HG02870 (cell line): ENCODE measurements at regions not wholly inside any gene's neighbourhood (a gene's known extent, or its start where the extent isn't known, plus 50 kb on each side); places are given as distances from the start of the nearest gene placed in this dataset.
A peak's percentile ranks its signal among the peaks of the same experiment; 100 is the strongest.
"Not testable (repeated sequence)": the region's sequence is repeated elsewhere in the genome, so short reads cannot be mapped to it uniquely, and the experiment has no call there.

ENCODE experiments used
- ATAC-seq: cut with Tn5 transposase; IDR thresholded peaks from one replicate; pipeline ENCODE4 v1.9.1; 2021; ENCODE audit warnings: mild to moderate bottlenecking, moderate library complexity; ENCODE audit not compliant: unreplicated experiment

DNA sequence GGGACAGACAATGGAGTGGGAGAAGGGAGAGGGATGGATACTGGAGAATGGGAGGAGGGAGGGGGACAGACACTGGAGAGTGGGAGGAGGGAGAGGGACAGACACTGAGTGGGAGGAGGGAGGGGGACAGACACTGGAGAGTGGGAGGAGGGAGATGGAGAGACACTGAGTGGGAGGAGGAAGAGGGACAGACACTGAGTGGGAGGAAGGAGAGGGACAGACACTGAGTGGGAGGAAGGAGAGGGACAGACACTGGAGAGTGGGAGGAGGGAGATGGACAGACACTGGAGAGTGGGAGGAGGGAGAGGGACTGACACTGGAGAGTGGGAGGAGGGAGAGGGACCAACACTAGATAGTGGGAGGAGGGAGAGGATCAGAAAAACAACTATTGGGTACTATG, 426.7 kb upstream of the PMFBP1 start:
- ATAC-seq, result no peak

DNA sequence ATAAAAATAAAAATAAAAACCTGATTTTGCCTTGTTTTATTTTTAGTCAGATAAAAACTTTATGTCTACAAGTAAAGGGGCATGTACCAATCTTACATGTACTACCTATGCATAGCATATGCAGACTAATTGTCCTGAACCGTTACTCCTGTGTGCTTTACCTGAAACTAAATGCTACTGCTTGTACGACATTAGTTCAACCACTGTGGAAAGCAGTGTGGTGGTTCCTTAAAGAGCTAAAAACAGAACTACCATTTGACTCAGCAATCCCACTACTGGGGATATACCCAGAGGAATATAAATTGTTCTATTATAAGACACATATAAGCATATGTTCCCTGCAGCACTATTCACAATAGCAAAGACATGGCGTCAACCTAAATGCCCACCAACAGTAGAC, 426.0 kb upstream of the PMFBP1 start:
- ATAC-seq, result no peak

DNA sequence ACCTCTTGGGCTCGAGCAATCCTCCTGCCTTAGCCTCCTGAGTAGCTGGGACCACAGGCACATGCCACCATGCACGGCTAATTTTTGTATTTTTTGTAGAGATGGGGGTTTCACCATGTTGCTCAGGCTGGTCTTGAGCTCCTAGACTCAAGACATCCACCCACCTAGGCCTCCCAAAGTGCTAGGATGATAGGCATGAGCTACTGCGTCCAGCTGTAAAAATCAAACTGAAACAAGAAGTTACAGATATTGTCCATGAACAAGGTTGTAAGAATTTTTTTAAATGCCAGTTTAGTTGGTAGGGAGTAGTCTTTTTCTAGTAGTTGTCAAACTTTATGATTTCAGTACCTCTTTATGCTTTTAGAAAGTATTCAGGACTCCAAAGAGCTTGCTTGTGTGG, 424.4 kb upstream of the PMFBP1 start:
- ATAC-seq, result no peak

DNA sequence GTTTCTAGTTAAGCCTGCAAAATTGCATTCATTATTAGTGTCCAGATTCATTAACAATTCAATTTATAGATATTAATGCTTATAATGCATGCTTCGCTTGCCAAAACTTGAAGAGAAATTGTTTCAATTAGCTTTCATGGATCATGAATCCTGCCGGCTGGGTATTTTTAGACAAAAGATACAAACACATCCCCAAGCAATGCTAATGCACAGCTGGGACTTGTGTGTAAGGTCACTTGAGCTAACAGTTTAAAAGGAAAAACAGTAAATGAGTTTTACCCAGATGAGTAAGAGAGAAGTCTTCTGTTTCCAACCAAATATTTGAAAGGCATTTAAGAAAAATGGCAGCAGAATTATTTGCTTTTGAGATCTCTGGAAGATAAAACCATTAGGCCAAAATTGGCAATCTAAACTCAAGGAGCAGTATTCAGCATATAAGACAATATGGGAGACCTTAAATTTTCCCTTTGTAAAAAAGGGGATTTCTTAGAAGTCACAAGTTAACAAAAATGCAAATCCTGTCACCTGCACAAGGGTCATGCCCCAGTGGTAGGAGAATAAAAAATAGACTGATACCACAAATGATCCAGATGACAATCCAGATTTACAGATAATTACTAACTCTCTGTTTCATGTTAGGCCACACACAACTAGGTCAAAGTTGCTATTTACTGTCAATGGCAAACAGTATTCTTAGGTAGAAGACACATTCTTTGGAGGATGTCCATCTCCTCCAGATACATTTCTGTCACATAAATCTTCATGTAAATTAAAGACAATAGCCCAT, 418.4 kb upstream of the PMFBP1 start:
- ATAC-seq, result peak; percentile 89

DNA sequence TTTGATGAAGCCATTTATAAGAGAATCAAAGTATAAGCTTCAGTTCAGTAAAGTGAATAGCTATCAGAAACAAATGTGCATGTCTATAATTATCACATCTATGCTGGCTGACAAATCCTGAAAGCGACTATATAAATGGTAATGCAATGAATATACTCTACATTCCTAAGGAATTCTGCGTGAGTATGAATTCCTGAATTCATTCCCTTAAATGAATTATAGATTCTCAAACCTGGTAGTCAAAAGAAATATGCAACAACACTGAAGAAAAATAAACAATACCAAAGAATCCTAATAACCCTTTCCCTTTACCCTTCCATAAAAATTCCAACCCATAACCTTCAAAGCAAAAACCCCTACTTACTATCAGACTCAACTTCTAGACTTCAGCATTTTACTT, 416.6 kb upstream of the PMFBP1 start:
- ATAC-seq, result no peak

DNA sequence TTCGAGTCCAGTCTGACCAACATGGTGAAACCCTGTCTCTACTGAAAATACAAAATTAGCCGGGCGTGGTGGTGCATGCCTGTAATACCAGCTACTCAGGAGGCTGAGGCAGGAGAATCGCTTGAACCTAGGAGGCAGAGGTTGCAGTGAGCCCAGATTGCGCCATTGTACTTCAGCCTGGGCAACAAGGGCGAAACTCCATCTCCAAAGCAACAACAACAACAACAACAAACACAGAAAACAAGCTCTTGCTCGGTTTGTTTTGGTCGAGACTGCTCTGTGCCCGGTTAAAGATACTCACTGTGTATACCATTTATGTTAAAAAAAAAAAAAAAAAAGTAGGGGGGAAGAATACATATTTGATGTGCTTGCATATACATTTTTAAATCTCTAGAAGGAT, 406.1 kb upstream of the PMFBP1 start:
- ATAC-seq, result not testable (repeated sequence)

DNA sequence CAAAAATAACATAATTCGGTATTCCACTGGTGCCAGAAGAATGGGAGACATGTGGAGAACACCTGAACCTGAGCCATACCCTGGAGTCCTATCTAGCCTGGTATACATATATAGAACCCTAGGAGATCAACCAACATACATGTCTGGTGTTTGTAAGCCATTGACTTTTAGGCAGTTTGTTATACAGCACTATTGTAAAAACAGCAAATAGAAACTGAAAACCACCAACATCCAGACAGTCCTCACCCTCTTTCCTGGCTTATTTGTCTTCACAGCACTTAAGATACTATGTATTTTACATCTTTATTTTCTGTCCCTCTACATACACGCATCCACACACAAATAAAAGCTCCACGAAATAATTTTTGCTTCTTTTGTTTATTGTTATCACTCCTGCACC, 404.2 kb upstream of the PMFBP1 start:
- ATAC-seq, result no peak

DNA sequence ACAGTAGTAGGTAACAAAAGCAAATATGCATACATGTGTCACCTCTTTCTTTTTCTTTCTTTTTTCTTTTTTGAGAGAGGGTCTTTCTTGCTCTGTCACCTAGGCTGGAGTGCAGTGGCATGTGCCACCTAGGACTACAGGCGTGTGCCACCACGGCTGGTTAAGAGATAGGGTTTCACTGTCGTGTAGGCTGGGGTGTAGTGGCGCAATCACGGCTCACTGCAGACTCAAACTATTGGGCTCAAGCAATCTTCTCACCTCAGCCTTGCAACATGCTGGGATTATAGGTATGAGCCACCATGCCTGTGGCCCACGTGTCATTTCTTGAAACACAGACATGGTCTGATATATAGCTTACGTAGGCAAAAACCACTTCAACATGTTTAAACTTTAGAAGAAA, 397.7 kb upstream of the PMFBP1 start:
- no peak for ATAC-seq

DNA sequence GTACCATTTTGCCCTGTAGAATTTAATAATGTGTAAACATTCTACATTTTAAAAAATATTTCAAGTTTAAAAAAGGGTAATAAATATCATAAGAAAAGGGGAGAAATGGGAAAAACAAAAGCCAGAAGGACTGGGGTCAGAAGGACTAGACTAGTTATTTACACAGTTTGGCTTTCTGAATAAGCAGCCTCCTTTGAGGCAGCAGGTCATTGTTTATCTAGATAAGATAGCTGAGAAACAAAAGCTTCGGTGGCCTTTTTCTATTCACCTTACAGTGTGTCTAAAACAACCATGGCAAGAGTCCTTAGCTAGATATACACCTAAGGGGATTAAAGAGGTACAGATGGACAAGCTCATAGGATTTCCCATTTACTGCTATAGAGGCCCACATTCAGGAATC, 396.5 kb upstream of the PMFBP1 start:
- ATAC-seq, result no peak

DNA sequence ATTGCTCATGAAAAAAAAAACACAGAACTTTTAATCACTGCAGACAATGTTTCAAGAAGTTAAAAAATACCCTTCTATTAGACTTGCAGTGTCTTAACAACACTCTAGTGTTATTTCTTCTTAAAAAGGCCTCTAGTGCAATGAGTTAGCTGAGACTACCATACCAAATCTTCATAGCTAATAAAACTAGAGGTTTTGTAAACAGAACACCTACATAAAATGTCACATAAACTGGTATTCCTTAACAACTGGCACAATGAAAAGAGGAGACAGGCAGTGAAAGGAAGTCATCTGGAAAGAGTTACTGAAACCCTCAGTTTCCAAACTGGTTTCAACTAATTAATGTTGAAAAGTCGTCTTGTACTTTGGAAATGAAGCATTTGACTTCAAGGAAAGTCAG, 394.2 kb upstream of the PMFBP1 start:
- no peak for ATAC-seq

DNA sequence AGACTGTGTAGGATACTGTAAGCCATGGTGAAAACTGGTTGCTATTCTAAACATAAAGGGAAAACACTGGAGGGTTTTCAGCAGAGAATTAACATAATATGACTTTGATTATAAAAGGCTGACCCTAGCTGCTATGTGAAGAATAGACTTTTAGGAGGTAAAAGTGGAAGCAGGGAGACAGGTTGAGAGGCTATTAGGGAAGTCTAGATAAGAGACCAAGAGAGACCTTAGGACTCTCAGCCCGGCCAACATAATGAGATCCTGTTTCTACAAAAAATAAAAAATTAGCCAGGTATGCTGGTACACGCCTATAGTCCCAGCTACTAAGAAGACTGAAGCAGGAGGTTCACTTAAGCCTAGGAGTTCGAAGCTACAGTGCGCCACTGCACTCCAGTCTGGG, 393.2 kb upstream of the PMFBP1 start:
- no peak for ATAC-seq

DNA sequence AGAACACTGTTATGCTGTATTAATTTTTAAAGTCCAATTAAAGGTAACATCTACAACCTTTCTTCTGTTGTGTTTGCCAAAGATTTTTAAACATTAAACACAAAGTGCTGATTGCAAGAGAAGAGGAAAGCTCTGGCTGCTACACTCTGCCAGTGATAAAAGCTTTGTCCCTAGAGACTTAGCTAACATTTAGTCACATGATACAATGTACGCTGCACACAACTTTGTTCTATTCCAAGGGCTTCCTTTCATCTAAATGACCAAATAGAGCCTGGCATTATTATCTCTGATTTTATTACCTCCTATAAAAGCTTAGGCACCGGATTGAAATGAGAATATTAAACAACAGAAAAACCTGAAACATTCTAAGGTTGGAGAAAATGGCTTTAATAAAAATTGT, 388.7 kb upstream of the PMFBP1 start:
- no peak for ATAC-seq

DNA sequence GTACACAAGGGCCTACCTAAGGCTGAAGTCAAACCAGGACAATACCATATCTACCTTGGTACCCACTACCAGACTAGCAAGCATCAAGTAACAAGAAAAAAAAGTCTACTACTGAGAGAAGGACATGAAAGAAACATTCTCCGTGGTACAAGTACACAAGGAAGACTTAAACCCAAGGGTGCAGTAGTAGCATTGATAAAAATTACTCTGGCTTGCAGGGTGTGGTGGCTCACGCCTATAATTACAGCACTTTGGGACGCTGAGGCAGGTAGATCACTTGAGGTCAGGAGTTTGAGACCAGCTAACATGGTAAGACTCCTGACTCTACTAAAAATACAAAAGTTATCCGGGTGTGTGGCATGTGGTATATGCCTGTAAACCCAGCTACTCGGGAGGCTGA, 386.5 kb upstream of the PMFBP1 start:
- no peak for ATAC-seq

DNA sequence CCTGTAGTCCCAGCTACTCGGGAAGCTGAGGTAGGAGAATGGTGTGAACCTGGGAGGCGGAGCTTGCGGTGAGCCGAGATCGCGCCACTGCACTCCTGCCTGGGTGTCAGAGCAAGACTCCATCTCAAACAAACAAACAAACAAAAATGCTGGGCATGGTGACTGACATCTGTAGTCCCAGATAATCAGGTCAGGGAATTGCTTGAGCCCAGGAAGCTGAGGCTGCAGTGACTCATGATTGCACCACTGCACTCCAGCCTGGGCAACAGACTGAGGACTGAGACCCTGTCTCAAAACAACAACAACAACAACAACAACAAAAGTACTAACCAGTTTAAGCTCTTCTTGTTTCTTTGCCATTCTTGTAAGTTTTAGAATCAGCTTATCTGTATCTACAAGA, 383.0 kb upstream of the PMFBP1 start:
- ATAC-seq, result no peak

DNA sequence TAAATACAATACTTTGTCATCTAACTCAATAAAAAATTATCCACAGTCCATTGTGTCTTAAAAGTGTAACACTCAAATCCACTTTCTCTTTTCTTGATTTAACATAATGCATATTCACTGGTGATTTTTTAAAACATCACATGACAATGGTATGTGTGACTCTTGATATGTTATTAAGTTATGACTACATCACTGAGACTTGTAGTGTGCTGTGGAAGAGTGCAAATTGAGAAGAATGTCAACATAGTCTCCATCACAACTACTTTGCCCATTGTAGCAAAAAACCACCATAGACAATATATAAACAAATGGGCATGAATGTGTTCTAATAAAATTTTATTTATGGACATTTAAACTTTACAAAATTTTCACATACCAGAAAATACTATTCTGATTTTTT, 380.7 kb upstream of the PMFBP1 start:
- no peak for ATAC-seq

DNA sequence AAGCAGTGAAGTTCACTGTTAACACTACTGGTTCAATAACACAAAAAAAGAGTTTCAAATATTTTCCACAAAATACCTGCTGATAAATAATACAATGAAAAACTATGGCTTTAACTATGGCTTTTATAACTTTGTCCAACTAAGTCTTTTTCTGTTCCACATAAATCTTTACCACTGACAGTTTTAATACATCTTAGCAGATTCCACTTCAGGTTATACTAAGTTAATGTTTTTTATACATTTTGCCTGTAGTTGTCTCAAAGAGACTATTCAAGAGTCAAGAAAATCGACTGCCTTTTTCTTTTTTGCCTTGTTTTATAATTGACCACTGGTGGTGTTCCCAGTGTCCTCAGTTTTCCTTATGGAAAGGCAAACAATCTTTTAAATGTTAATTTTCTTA, 379.7 kb upstream of the PMFBP1 start:
- no peak for ATAC-seq

DNA sequence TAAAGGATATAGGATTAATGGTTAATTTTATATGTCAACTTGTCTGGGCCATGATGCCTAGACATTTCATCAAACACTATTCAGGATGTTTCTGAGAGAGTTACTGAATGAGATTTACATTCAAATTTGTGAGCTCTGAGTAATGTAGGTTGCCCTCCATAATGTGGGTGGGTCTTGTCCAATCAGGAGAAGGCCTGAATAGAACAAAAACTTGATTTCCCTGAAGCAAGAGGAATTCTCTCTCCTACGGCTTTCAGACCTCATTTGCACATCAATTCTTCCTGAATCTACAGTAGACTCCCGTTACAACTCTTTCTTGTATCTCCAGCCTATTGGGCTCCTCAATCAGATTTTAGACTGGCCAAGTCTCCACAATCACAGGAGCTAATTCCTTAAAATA, 377.9 kb upstream of the PMFBP1 start:
- ATAC-seq, result no peak

DNA sequence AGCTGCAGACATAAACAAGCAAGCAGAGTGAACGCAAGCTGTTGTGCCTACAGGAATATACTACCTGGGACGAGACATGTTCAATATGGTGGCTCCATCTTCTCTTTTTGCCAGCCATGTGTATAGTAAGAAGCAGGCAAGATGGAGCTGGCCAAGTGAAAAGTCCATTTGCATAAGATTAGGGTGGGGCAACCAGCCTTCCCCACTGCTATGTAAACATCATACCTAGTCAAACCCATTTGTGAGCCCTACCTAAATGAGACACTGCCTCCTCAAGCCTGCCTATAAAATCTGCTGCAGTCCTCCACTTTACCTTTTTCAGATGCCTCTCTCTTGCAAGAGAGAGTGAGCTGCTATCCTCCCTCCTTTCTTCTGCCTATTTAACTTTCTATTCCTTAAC, 370.1 kb upstream of the PMFBP1 start:
- ATAC-seq, result no peak

DNA sequence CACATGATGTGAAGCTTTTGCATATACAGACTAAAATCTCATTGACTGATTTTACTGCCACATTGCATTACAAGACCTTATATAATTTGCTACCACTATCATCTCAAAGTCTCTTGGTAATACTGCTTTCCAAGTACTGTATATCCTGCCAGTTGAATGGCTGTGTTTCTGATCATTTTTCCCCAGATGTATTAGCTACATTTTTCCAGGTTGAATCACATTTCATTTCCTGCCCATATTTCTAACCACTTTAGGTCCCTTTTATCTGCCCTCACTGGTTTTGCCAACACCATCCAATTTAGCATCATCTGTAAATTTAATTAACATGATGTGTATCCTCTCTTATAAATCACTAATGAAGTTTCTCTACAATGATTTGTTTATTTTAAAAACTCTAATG, 365.7 kb upstream of the PMFBP1 start:
- ATAC-seq, result no peak

DNA sequence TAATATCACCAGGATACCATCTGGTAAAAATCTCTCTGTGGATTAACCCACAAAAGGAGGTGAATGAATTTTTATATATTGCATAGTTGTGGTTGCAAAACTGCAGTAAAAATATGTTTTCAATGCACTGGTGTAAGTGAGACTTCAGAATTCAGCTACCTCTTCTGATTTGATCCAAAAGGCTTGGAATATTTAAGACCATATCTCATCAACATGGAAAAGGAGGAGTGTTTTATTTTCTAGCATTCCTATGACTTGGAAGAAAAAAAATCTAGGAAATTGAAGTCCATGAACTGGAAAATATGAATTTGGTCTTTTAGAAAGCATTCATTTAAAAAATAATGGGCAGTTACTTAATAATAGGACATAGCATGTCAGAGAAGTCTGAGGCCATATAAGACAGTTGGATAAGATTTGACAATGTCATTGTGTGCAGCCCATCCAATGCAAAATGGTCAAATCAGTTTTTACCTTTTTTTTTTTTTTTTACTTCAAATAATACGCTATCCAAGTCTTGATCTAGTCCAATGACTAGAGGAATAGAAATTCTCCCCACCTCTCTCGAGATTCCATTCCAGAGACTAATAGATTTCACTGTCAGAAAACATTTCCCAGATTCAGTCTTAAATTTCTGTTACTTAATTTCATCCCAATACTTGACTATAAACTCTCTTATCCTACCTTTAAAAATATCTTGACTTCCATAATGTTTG, 364.9 kb upstream of the PMFBP1 start:
- no peak for ATAC-seq

DNA sequence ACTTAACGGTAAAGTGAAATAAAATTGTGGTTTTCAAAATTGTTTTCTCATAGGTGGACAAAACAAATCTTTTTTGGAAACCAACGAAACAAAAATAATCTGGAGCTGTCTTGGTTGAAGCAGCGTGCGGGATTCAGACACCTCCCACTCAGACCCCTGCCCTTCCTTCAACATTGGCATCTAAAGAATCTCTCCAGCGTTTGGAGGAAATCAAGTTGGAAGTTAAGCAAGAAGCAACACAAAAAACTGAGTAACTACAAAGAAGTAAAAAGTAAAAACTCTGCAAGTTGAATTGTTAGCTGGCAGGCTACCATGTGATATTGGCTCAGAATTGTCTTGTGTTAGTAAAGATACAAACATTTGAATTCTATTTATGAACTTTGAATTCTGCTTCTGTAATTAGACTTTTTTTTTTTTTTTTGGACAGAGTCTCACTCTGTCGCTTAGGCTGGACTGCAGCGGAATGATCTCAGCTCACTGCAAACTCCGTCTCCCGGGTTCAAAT, 361.0 kb upstream of the PMFBP1 start:
- no peak for ATAC-seq

DNA sequence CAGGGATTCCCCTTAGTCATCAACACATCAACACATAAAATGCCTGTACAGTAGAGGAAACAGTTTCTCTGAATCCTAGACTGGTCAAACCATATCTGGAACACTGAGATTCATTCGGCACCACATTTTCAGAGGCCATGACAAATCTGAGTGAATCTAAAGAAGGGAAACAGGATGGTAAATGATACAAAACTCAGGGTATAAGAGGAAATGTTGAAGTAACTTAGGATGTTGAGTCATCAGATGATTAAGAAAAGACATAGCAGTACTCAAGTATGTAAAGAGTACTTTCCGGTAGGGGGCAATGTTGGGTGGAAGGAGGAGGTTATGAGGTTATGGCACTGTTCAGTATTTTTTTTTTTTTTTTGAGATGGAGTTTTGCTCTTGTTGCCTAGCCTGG, 358.5 kb upstream of the PMFBP1 start:
- no peak for ATAC-seq

DNA sequence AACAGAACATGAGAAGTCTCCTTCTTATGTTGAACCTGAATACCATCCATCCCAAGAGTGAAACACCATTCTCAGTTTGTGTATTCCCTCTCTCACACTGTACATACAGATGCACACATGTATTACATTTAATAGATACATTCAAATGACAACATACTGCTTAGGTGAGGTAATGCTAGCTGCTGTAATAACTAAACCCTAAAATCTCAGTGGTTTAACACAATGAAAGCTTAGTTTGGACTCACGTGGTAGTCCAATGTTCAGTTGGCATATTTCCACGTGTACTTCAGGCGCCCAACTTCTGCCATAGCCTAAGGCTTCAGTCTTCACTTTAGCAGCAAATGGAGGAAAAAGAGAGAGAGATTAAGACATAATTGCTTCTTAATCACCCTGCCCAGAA, 351.1 kb upstream of the PMFBP1 start:
- no peak for ATAC-seq
